ENCODE measurements at regions not wholly inside any gene's neighbourhood (a gene's known extent, or its start where the extent isn't known, plus 50 kb on each side); places are given as distances from the start of the nearest gene placed in this dataset.

- no peak for DNase-seq
These were observed 68.1 kb upstream of the ACKR3 start for GRCh38 chr2:236501531-236501930.

GRCh38 chr2:236503100-236503499 lies 66.5 kb upstream of the ACKR3 start:
- DNase-seq: no peak

GRCh38 chr2:236503583-236503982 lies 66.0 kb upstream of the ACKR3 start:
- no peak for DNase-seq

GRCh38 chr2:236505041-236505440 lies 64.6 kb upstream of the ACKR3 start:
- no peak for DNase-seq

- no peak for DNase-seq
These were observed 64.0 kb upstream of the ACKR3 start for GRCh38 chr2:236505648-236506047.

- no peak for DNase-seq
These were observed 62.1 kb upstream of the ACKR3 start for GRCh38 chr2:236507393-236508085.

- no peak for DNase-seq
These were observed 61.2 kb upstream of the ACKR3 start for GRCh38 chr2:236508466-236508865.

GRCh38 chr2:236510034-236510433 lies 59.6 kb upstream of the ACKR3 start:
- DNase-seq: no peak

- no peak for DNase-seq
These were observed 58.4 kb upstream of the ACKR3 start for GRCh38 chr2:236511266-236511665.

- DNase-seq: no peak
These were observed 57.4 kb upstream of the ACKR3 start for GRCh38 chr2:236512267-236512666.

GRCh38 chr2:236512902-236513435 lies 56.7 kb upstream of the ACKR3 start:
- DNase-seq: no peak

GRCh38 chr2:236513956-236514355 lies 55.7 kb upstream of the ACKR3 start:
- DNase-seq: no peak

- no peak for DNase-seq
These were observed 52.9 kb upstream of the ACKR3 start for GRCh38 chr2:236516708-236517107.

GRCh38 chr2:236517251-236518031 lies 52.2 kb upstream of the ACKR3 start:
- no peak for DNase-seq

Measured in NCI-H1436 (cell line).